OCI-LY3 (cell line): ENCODE measurements at regions not wholly inside any gene's neighbourhood (a gene's known extent, or its start where the extent isn't known, plus 50 kb on each side); places are given as distances from the start of the nearest gene placed in this dataset.

Experiments
- EZH2phosphoT487 ChIP-seq: fragments of 200-600 bp; shearing (Covaris generic); IDR thresholded peaks from 2 replicates; pipeline ENCODE4 v1.6.1; 2018; ENCODE audit warnings: antibody characterized with exemption, mixed run types, low read depth
- TF ChIP-seq, protein P1 (sequence below): fragments of 200-600, 300-600 bp; sonication (generic); IDR thresholded peaks from 2 replicates; pipeline ENCODE4 v1.5.1; 2014; ENCODE audit warnings: antibody characterized with exemption, low read length, low read depth

DNA sequence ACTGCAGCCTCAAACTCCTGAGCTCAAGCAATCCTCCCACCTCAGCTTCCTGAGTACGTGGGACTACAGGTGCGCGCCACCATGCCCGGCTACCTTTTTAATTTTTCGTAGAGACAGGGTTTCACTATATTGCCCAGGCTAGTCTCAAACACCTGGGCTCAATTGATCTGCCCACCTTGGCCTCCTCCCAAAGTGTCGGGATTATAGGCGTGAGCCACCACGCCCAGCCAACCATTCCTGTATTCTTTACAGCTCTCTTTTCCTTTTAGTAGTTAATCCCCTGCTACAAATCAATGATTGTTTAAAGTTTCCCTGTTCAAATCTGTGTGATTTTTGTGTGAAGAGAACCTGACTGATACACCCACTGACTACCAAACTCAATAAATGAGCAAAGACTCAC is 75.4 kb upstream of the SVIL start:
- TF ChIP-seq, protein P1, sequence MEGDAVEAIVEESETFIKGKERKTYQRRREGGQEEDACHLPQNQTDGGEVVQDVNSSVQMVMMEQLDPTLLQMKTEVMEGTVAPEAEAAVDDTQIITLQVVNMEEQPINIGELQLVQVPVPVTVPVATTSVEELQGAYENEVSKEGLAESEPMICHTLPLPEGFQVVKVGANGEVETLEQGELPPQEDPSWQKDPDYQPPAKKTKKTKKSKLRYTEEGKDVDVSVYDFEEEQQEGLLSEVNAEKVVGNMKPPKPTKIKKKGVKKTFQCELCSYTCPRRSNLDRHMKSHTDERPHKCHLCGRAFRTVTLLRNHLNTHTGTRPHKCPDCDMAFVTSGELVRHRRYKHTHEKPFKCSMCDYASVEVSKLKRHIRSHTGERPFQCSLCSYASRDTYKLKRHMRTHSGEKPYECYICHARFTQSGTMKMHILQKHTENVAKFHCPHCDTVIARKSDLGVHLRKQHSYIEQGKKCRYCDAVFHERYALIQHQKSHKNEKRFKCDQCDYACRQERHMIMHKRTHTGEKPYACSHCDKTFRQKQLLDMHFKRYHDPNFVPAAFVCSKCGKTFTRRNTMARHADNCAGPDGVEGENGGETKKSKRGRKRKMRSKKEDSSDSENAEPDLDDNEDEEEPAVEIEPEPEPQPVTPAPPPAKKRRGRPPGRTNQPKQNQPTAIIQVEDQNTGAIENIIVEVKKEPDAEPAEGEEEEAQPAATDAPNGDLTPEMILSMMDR = no peak
- no peak for TF ChIP-seq EZH2phosphoT487
